ENCODE measurements at regions not wholly inside any gene's neighbourhood (a gene's known extent, or its start where the extent isn't known, plus 50 kb on each side); places are given as distances from the start of the nearest gene placed in this dataset.

GRCh38 chr11:79561496-79561895, 120.7 kb upstream of the TENM4 start:
- ChIA-PET POLR2A (no interaction called here), CTCF (no interaction called here)
- no peak for TF ChIP-seq CTBP1 (IDR thresholded peaks at IDR 0.05; ENCODE audit: borderline replicate concordance)
- no peak for TF ChIP-seq NFRKB (IDR thresholded peaks at IDR 0.05)
- no peak for TF ChIP-seq HDGF (IDR thresholded peaks at IDR 0.05; ENCODE audit: borderline replicate concordance)
- no peak for TF ChIP-seq TARDBP (IDR thresholded peaks at IDR 0.05)
- no peak for TF ChIP-seq BHLHE40 (IDR thresholded peaks at IDR 0.05; ENCODE audit: borderline replicate concordance)
- TF ChIP-seq LEF1 (IDR thresholded peaks at IDR 0.05; ENCODE audit: borderline replicate concordance), result no peak
- TF ChIP-seq SP1 (IDR thresholded peaks at IDR 0.05), result no peak
- no peak for TF ChIP-seq FOXK2 (IDR thresholded peaks at IDR 0.05)
- no peak for TF ChIP-seq ARNT (IDR thresholded peaks at IDR 0.05)
- no peak for TF ChIP-seq ZNF384 (IDR thresholded peaks at IDR 0.05)
- no peak for TF ChIP-seq FOXA1 (IDR thresholded peaks at IDR 0.05)
- TF ChIP-seq L3MBTL2 (conservative IDR thresholded peaks at IDR 0.05), result no peak
- no peak for TF ChIP-seq ELF4 (IDR thresholded peaks at IDR 0.05)
- TF ChIP-seq SUZ12 (IDR thresholded peaks at IDR 0.05), result no peak
- no peak for TF ChIP-seq FOXM1 (IDR thresholded peaks at IDR 0.05; ENCODE audit: borderline replicate concordance)
- TF ChIP-seq PKNOX1 (IDR thresholded peaks at IDR 0.05), result no peak
- DNase-seq (ENCODE audit: extremely low spot score), result no peak

- POLR2A ChIA-PET, result no interaction called here
- TF ChIP-seq ELF4 (IDR thresholded peaks at IDR 0.05) (no peak), L3MBTL2 (conservative IDR thresholded peaks at IDR 0.05) (no peak), CTBP1 (IDR thresholded peaks at IDR 0.05; ENCODE audit: borderline replicate concordance) (no peak), FOXM1 (IDR thresholded peaks at IDR 0.05; ENCODE audit: borderline replicate concordance) (no peak), SUZ12 (IDR thresholded peaks at IDR 0.05) (no peak), ARNT (IDR thresholded peaks at IDR 0.05) (no peak), SP1 (IDR thresholded peaks at IDR 0.05) (no peak), TARDBP (IDR thresholded peaks at IDR 0.05) (no peak), LEF1 (IDR thresholded peaks at IDR 0.05; ENCODE audit: borderline replicate concordance) (no peak), ZNF384 (IDR thresholded peaks at IDR 0.05) (no peak), FOXA1 (IDR thresholded peaks at IDR 0.05) (no peak), NFRKB (IDR thresholded peaks at IDR 0.05) (no peak), HDGF (IDR thresholded peaks at IDR 0.05; ENCODE audit: borderline replicate concordance) (no peak), FOXK2 (IDR thresholded peaks at IDR 0.05) (no peak), BHLHE40 (IDR thresholded peaks at IDR 0.05; ENCODE audit: borderline replicate concordance) (no peak), PKNOX1 (IDR thresholded peaks at IDR 0.05) (no peak)
- no peak for DNase-seq (ENCODE audit: extremely low spot score)
- CTCF ChIA-PET, result no interaction called here
These were observed 110.0 kb upstream of the TENM4 start for GRCh38 chr11:79550809-79551208.

GRCh38 chr11:79547256-79547655, 106.4 kb upstream of the TENM4 start:
- ChIA-PET POLR2A (no interaction called here), CTCF (no interaction called here)
- DNase-seq (ENCODE audit: extremely low spot score), result no peak
- TF ChIP-seq FOXK2 (IDR thresholded peaks at IDR 0.05), result no peak

GRCh38 chr11:79546351-79546750, 105.5 kb upstream of the TENM4 start:
- ChIA-PET POLR2A (no interaction called here), CTCF (no interaction called here)
- TF ChIP-seq FOXA1 (IDR thresholded peaks at IDR 0.05), result no peak
- TF ChIP-seq FOXK2 (IDR thresholded peaks at IDR 0.05), result no peak
- no peak for TF ChIP-seq LEF1 (IDR thresholded peaks at IDR 0.05; ENCODE audit: borderline replicate concordance)
- no peak for TF ChIP-seq NFRKB (IDR thresholded peaks at IDR 0.05)
- DNase-seq (ENCODE audit: extremely low spot score), result no peak

- TF ChIP-seq NFRKB (IDR thresholded peaks at IDR 0.05) (no peak), TARDBP (IDR thresholded peaks at IDR 0.05) (no peak), ARNT (IDR thresholded peaks at IDR 0.05) (no peak), HDGF (IDR thresholded peaks at IDR 0.05; ENCODE audit: borderline replicate concordance) (no peak), FOXK2 (IDR thresholded peaks at IDR 0.05) (no peak), L3MBTL2 (conservative IDR thresholded peaks at IDR 0.05) (no peak), ZNF384 (IDR thresholded peaks at IDR 0.05) (no peak)
- ChIA-PET POLR2A (no interaction called here), CTCF (no interaction called here)
- no peak for DNase-seq (ENCODE audit: extremely low spot score)
These were observed 103.5 kb upstream of the TENM4 start for GRCh38 chr11:79544361-79544760.

GRCh38 chr11:79543101-79543500, 102.3 kb upstream of the TENM4 start:
- POLR2A ChIA-PET, result no interaction called here
- CTCF ChIA-PET, result no interaction called here
- TF ChIP-seq FOXK2 (IDR thresholded peaks at IDR 0.05), result no peak
- TF ChIP-seq ZNF384 (IDR thresholded peaks at IDR 0.05), result no peak
- no peak for TF ChIP-seq FOXM1 (IDR thresholded peaks at IDR 0.05; ENCODE audit: borderline replicate concordance)
- no peak for TF ChIP-seq SP1 (IDR thresholded peaks at IDR 0.05)
- no peak for TF ChIP-seq SUZ12 (IDR thresholded peaks at IDR 0.05)
- no peak for TF ChIP-seq TARDBP (IDR thresholded peaks at IDR 0.05)
- no peak for TF ChIP-seq PKNOX1 (IDR thresholded peaks at IDR 0.05)
- no peak for DNase-seq (ENCODE audit: extremely low spot score)

- TF ChIP-seq CTBP1 (IDR thresholded peaks at IDR 0.05; ENCODE audit: borderline replicate concordance) (no peak), HDGF (IDR thresholded peaks at IDR 0.05; ENCODE audit: borderline replicate concordance) (no peak), FOXA1 (IDR thresholded peaks at IDR 0.05) (no peak), SUZ12 (IDR thresholded peaks at IDR 0.05) (no peak)
- ChIA-PET POLR2A (no interaction called here), CTCF (no interaction called here)
- no peak for DNase-seq (ENCODE audit: extremely low spot score)
These were observed 100.6 kb upstream of the TENM4 start for GRCh38 chr11:79541466-79541865.
